IPS-18a (cell line): ENCODE measurements at regions not wholly inside any gene's neighbourhood (a gene's known extent, or its start where the extent isn't known, plus 50 kb on each side); places are given as distances from the start of the nearest gene placed in this dataset.
"Not testable (repeated sequence)": the region's sequence is repeated elsewhere in the genome, so short reads cannot be mapped to it uniquely, and the experiment has no call there.

Experiments used
- H3K27ac ChIP-seq: one replicate; pipeline ENCODE4 v1.5.1; 2013; ENCODE audit warnings: low read length
- H3K27me3 ChIP-seq: one replicate; pipeline ENCODE4 v1.6.1; 2013; ENCODE audit warnings: mild to moderate bottlenecking, low read length; ENCODE audit not compliant: control insufficient read depth, insufficient read depth
- H3K36me3 ChIP-seq: one replicate; pipeline ENCODE4 v1.6.1; 2013; ENCODE audit warnings: low read depth, low read length; ENCODE audit not compliant: control insufficient read depth
- H3K4me1 ChIP-seq: one replicate; pipeline ENCODE4 v1.6.1; 2013; ENCODE audit warnings: low read depth, low read length; ENCODE audit not compliant: control insufficient read depth
- H3K4me3 ChIP-seq: one replicate; pipeline ENCODE4 v1.5.1; 2013; ENCODE audit warnings: low read length
- H3K9ac ChIP-seq: one replicate; pipeline ENCODE4 v1.6.1; 2013; ENCODE audit warnings: mild to moderate bottlenecking, low read length, moderate library complexity
- H3K9me3 ChIP-seq: one replicate; pipeline ENCODE4 v1.6.1; 2013; ENCODE audit warnings: low read depth, low read length; ENCODE audit not compliant: control insufficient read depth

- H3K4me3 ChIP-seq, H3K27ac ChIP-seq: not testable (repeated sequence)
Measured at GRCh38 chr2:90139046-90139445, 1447.6 kb downstream of the RPIA start.

GRCh38 chr2:90141558-90141957 is 1450.1 kb downstream of the RPIA start:
- H3K9me3 ChIP-seq, H3K4me1 ChIP-seq, H3K27ac ChIP-seq, H3K27me3 ChIP-seq, H3K9ac ChIP-seq, H3K36me3 ChIP-seq, H3K4me3 ChIP-seq: not testable (repeated sequence)

More at GRCh38 chr2:90139046-90139445, 1447.6 kb downstream of the RPIA start:
- not testable (repeated sequence) for H3K9me3 ChIP-seq, H3K27me3 ChIP-seq, H3K4me1 ChIP-seq, H3K9ac ChIP-seq, H3K36me3 ChIP-seq

GRCh38 chr2:90151805-90152204 is 1460.3 kb downstream of the RPIA start:
- H3K9me3 ChIP-seq, H3K27me3 ChIP-seq, H3K9ac ChIP-seq, H3K4me3 ChIP-seq, H3K36me3 ChIP-seq, H3K27ac ChIP-seq, H3K4me1 ChIP-seq: not testable (repeated sequence)

GRCh38 chr2:90170978-90171377 is 1479.5 kb downstream of the RPIA start:
- H3K4me1 ChIP-seq, H3K36me3 ChIP-seq, H3K27me3 ChIP-seq, H3K4me3 ChIP-seq, H3K9ac ChIP-seq, H3K27ac ChIP-seq, H3K9me3 ChIP-seq: not testable (repeated sequence)

GRCh38 chr2:90173081-90173480 is 1481.6 kb downstream of the RPIA start:
- not testable (repeated sequence) for H3K4me3 ChIP-seq, H3K27ac ChIP-seq, H3K9me3 ChIP-seq

DNA sequence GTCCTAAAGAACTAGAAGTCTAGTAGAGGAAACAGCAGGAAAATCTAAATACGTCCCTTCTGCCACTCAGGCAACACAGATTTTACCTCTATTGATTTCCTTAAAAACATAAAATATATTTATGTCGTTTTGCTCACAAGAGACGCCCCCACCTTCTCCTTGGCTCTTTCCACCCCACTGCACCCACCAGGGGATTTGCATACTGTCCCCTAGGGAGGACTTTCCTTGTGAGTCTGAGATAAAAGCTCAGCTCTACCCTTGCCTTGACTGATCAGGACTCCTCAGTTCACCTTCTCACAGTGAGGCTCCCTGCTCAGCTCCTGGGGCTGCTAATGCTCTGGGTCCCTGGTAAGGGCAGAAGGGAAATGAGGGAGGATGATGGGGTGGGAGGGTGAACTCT is 1488.1 kb downstream of the RPIA start:
- not testable (repeated sequence) for H3K27ac ChIP-seq, H3K4me3 ChIP-seq, H3K9ac ChIP-seq, H3K4me1 ChIP-seq, H3K27me3 ChIP-seq, H3K9me3 ChIP-seq, H3K36me3 ChIP-seq

More at GRCh38 chr2:90173081-90173480, 1481.6 kb downstream of the RPIA start:
- H3K4me1 ChIP-seq, H3K27me3 ChIP-seq, H3K9ac ChIP-seq, H3K36me3 ChIP-seq: not testable (repeated sequence)

GRCh38 chr2:90207454-90208058 is 1516.1 kb downstream of the RPIA start:
- H3K9ac ChIP-seq = no peak overlapping the region
- no peaks in the 10 kb centered on the region for H3K9me3 ChIP-seq
- H3K36me3 ChIP-seq = no peaks in the 10 kb centered on the region
- H3K4me1 ChIP-seq = peaks cover 32% of the 10 kb centered on the region
- no peak overlapping the region for H3K27ac ChIP-seq
- H3K4me3 ChIP-seq = no peak overlapping the region
- H3K27me3 ChIP-seq = no peaks in the 10 kb centered on the region

DNA sequence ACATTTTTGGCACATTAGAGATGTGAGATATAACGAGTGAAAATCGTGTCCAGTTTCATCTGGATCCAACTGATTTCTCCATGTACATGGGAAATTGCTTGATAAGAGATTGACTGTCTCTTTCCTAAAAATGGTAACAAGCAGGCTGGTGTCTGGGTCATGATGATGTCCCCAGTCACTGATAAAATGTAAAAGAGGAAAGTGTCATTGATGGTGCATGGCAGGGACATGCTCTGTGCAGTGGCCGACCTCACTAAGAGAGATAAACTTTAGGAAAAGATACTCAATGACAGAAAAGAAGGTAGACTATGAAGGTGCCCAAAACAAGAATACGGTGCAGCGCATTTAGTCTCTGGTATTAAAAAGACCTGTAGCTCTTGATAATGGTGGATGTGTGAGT is 1517.5 kb downstream of the RPIA start:
- H3K9me3 ChIP-seq = no peaks in the 10 kb centered on the region
- no peak overlapping the region for H3K4me3 ChIP-seq
- H3K36me3 ChIP-seq = no peaks in the 10 kb centered on the region
- H3K4me1 ChIP-seq = peaks cover 21% of the 10 kb centered on the region
- no peak overlapping the region for H3K9ac ChIP-seq
- H3K27me3 ChIP-seq = no peaks in the 10 kb centered on the region
- H3K27ac ChIP-seq = no peak overlapping the region

GRCh38 chr2:90209806-90210205 is 1518.3 kb downstream of the RPIA start:
- Histone ChIP-seq H3K27me3 (no peaks in the 10 kb centered on the region), H3K9ac (no peak overlapping the region), H3K27ac (no peak overlapping the region), H3K36me3 (no peaks in the 10 kb centered on the region), H3K4me3 (no peak overlapping the region), H3K9me3 (no peaks in the 10 kb centered on the region), H3K4me1 (peaks cover 16% of the 10 kb centered on the region)

DNA sequence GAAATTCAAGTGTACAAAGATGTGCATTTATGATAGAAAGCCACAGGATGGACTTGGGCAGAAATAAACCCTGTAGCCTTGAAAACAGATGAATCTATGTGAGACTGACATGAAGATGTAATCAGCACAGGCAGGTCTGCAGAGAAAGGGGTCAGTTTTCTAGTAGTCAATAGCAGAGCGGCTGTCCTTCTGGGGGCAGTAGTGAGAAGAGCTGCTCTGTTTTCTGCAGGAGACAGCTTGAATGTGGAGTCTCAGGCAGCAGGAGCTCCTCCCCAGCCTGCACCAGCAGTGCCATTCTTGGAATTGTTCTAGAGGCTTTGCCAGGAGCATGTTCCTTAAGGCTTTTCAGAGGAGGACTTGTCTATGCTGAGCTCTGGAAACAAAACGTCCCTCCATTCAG is 1524.4 kb downstream of the RPIA start:
- H3K27me3 ChIP-seq, H3K9ac ChIP-seq, H3K4me3 ChIP-seq, H3K36me3 ChIP-seq, H3K9me3 ChIP-seq, H3K4me1 ChIP-seq, H3K27ac ChIP-seq: not testable (repeated sequence)

GRCh38 chr2:90216801-90217200 is 1525.3 kb downstream of the RPIA start:
- H3K9ac ChIP-seq, H3K4me1 ChIP-seq, H3K36me3 ChIP-seq, H3K4me3 ChIP-seq, H3K27me3 ChIP-seq, H3K9me3 ChIP-seq, H3K27ac ChIP-seq: not testable (repeated sequence)

GRCh38 chr2:90218534-90218933 is 1527.1 kb downstream of the RPIA start:
- not testable (repeated sequence) for H3K4me1 ChIP-seq, H3K27me3 ChIP-seq, H3K9me3 ChIP-seq, H3K27ac ChIP-seq, H3K9ac ChIP-seq, H3K4me3 ChIP-seq, H3K36me3 ChIP-seq
